DMS79 (cell line): ENCODE measurements at regions not wholly inside any gene's neighbourhood (a gene's known extent, or its start where the extent isn't known, plus 50 kb on each side); places are given as distances from the start of the nearest gene placed in this dataset.

Experiments used
- DNase-seq: peaks from one replicate; lab custom pipeline; 2025; lab: John Stamatoyannopoulos, UW

GRCh38 chr2:22734373-22735045, 650.5 kb upstream of the KLHL29 start:
- no peak for DNase-seq

GRCh38 chr2:22737144-22737543, 647.8 kb upstream of the KLHL29 start:
- no peak for DNase-seq

DNA sequence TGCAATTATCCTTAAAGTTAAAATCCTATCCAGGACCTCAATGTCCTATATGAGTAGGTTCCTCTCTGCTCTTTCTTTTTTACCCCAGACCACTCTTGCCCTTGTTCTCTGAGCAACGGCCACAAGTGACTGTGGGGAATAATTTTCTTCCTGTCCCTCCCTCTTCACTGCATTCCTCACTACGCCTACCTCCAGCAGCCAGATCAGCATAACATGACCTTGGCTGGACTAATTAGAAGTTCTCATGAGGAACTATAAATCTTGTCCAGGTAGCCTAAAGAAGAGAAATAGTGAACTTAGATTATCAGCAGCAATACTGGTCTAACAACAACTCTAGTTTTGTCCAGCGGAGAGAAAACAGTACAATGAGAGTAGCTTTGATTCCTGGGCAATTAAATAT, 643.8 kb upstream of the KLHL29 start:
- DNase-seq: no peak

DNA sequence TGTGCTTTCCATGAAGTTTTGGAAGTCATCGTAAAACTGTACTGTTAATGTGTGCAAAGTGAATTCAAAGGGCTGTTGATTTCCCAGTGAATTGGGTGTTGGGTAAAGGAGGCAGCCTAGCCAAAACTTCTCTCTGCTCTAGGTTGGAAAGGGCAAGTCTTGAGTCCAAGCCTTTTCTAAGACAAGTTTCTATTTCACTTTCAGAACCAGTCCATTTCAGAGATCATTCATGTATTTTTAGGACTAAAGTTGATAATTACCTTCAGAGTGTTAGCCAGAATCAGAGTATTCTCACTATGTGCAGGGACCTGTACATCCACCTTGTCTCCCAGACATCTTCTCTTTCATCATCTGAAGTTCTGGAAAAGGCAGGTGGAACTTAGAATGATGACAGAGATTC, 636.1 kb upstream of the KLHL29 start:
- DNase-seq: no peak

DNA sequence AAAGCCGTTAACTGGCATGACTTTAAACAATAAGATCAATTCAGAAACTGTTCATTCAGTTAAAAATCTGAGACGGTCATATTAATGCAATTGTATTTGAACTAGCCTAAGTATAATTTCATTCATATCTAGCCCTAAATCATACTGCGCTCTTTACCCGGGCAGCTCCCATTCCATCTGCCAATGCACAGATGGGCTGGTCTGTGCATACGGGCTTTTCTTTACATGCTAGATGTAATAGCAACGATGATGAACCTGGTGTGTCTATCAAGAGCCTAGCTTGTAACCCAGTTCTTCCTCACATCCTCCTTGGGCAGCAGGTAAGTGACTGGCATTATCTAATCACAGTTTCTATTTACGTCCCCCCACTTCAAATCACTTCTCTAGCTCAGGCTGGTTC, 631.5 kb upstream of the KLHL29 start:
- no peak for DNase-seq

DNA sequence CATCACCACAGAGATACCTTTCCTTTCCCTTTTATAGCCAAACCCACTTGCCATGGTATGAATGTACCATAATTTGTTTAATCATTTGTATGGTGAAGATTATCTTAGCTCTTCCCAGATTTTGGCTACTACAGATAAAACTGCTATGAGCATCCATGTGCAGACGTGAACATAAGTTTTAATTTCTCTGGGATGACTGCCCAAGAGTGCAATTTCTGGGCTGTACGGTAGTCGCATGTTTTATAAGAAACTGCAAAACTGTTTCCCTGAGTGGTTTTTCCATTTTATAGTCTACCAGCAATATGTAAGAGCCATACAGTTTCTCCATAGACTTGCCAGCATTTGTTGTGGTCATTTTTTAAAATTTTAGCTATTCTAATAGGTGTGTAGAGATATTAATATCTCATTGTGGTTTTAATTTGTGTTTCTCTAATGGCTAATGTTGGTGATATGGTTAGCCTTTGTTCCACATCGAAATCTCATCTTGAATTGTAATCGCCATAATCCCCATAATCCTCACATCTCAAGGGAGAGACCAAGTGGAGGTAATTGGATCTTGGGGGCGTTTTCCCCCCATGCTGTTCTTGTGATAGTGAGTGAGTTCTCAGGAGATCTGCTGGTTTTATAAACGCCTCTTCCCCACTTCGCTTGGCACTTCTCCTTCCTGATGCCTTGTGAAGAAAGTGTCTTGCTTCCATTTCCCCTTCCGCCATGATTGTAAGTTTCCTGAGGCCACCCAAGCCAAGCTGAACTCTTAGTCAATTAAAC, 628.5 kb upstream of the KLHL29 start:
- no peak for DNase-seq

GRCh38 chr2:22769497-22769896, 615.5 kb upstream of the KLHL29 start:
- DNase-seq: no peak

- no peak for DNase-seq
These were observed 600.4 kb upstream of the KLHL29 start for GRCh38 chr2:22784566-22784965.

GRCh38 chr2:22786817-22787216, 598.2 kb upstream of the KLHL29 start:
- DNase-seq: no peak

DNA sequence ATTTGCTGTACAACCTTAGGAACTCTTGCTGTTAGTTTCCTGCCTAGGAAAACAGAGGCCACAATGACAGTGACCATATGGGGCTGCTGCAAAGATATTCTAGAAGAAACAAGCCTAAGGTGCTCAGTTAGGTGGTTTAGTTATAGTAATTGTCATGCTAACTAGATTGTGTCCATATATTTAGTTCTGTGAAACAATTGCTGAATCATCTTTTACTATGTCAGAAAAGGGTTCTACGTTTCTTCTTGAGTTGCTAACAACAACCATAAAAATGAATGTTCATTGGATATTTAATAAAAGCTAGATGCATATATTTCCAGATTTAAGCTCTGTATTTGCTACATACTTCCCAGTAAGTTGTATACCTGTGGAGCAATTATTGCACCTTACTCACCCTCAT, 597.2 kb upstream of the KLHL29 start:
- no peak for DNase-seq

DNA sequence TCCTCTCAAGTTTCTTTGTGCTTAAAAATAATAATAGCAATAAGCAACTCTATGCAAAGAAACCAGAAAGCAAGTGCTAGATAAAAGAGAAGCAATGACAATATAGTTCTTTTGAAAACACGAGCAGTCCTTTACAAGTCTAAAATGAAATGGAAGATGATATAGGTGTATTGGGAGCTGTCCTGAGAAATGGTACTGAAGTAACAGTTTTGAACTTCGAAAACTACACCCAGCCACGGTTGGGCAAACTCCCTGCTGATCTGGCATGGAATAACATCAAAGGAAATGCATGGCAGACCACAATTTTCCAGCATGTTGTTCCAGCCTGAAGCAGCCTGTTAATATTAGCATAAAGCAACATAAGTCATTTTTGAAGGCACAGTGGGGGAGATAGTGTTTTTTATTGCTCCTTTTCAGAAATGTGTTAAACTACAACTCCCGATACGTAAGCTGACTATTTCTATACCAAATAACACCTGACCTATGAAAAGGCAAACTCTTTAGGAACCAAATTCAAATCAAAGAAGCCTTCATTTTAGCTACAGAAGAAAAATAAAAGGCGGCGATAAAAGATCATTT, 596.1 kb upstream of the KLHL29 start:
- no peak for DNase-seq

- no peak for DNase-seq
These were observed 589.6 kb upstream of the KLHL29 start for GRCh38 chr2:22795287-22795866.

DNA sequence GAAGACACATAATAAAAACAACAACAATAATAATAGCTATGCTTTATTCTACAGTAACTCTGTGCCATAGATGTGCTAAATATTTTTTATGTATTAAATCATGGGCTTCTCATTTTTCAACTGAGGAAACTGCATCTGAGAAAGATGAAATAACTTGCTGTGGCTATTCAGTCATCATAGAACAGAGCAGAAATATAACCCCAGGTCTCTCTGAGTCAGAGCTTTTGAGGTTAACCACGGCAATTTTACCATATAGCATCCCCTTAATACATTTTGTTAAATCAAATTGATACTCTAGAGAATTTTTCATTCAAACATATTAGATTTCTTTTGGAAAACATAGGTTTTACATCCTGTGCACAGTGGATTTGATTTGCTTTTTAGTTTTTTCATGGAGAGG, 586.6 kb upstream of the KLHL29 start:
- no peak for DNase-seq

GRCh38 chr2:22800412-22800811, 584.6 kb upstream of the KLHL29 start:
- no peak for DNase-seq

GRCh38 chr2:22801071-22801470, 583.9 kb upstream of the KLHL29 start:
- DNase-seq: no peak

DNA sequence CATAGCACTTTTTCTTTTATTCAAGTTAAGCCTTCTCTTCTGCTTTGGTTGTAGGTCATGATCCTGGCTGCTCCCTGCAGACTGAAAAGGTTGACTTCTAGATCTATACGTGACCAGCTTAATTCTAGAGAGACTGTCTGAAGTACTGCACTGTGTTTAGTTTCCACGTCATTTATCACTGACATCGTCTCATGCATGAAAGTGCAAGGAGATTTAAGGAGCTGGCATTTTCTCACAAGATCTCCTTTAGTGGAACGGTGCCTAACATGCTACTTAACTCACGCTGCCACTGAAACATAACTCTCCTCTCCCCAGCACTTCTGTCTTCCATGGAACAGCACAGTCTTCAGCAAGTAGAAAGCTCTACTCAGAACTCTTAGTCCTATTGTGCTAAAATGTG, 583.0 kb upstream of the KLHL29 start:
- no peak for DNase-seq

DNA sequence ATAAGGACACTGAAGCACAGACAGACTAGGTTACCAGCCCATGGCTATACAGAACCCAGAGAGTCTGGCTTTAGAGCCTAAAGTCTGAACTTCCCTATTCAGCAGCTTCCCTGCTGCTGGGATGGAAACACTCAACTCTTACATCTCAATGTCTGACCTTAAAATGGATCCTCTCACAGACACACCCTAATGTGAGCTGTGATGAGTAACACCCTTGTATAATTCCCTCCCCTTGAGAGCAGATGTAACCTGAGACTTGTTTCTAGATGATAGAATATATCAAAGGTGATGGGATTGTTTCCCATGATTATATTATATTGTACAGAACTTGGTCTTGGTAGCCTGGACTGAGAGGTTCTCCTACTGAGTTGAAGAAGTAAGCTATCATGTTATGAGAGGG, 577.1 kb upstream of the KLHL29 start:
- no peak for DNase-seq

DNA sequence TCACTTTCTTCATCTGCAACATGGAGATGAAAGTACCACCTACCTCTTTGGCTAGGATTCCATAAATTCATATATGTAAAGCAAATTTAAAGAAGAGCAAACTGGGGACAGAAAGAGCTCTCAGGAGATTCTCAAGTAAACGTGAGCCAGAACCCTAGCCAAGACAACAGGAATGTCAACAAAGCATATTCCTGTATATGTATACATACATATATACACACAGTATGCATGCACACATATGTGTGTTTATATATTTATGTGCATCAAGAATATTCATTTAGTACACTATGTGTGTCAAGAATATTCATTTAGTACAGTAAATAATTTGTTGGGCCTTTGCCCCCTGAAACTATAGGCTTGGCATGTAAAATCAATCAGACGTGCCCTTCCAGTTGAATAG, 574.4 kb upstream of the KLHL29 start:
- no peak for DNase-seq

DNA sequence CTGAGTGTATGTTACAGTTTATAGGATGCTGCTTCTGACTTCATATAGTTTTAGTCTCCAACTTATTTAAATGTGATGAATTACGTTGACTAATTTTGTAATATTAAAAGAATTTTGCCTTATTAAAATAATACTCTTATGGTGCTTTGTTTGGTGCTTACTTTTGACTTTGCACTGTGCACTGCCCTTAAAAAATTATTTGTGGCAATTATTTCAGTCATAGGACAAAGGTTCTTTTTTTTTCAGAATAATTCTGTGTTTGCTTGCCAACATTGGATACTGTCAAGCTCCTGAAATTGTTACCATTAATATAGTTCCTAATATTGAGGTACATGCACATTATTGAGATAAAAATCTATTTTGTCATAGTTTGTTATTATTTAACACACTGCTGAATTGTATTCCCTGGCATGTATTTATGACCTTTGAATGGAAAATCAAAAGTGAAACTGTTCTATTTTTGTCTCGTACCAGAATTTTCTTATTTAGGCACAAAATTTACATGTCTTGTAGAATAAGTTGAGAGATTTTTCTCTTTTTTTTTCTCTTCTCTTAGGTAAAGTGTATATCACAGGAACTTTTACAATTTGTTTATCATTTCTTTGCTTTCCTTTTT, 572.8 kb upstream of the KLHL29 start:
- DNase-seq: no peak

DNA sequence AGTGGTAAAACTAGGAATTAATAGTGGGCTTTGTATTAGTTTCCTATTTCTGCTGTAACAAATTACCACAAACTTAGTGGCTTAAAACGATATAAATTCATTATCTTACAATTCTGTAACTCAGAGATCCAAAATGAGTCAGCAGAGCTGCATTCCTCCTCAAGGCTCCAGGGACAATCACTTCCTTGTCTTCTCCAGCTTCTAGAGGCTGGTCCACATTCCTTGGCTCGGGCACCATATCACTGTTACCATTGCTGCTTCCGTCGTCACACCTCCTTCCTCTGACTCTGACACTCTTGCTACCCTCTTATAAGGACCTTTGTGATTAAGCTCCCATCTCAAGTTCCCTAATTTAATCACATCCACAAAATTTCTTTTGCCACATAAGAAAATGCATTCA, 567.8 kb upstream of the KLHL29 start:
- DNase-seq: no peak

DNA sequence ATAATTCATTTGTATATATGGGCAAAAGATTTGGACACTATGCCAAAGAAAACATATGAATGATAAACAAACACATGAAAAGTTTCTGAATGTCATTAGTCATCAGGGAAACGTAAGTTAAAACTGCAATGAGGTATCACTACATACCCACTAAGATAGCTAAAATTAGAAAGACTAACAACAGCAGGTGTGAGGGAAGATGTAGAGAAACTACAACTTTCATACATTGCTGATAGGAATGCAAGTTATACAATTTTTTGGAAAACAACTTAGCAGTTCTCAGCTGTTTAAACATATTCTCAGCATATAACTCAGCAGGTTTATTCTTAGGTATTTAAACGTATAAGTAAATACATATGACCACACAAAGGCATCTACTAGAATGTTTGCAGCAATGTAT, 563.5 kb upstream of the KLHL29 start:
- DNase-seq: no peak

DNA sequence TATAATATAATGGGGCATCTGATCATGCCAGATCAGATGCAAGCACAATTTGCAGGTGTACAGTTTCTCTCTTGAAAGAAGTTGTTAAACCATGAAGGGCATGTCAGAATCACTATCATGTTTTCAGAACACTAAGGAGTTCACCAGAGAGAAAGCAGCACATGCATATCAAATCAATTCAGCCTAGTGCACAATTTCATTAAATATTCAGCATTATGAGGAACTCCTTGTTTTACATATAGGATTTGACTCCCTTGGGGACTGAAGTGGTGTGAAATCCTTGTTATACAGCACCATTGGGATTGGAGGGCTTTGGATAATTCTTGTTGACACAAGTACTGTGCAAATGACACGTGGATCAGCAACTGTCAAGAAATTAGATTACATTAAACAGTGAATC, 562.1 kb upstream of the KLHL29 start:
- no peak for DNase-seq

- no peak for DNase-seq
These were observed 560.4 kb upstream of the KLHL29 start for GRCh38 chr2:22824618-22825017.
